ENCODE measurements at regions not wholly inside any gene's neighbourhood (a gene's known extent, or its start where the extent isn't known, plus 50 kb on each side); places are given as distances from the start of the nearest gene placed in this dataset.
"Not testable (repeated sequence)": the region's sequence is repeated elsewhere in the genome, so short reads cannot be mapped to it uniquely, and the experiment has no call there.

DNA sequence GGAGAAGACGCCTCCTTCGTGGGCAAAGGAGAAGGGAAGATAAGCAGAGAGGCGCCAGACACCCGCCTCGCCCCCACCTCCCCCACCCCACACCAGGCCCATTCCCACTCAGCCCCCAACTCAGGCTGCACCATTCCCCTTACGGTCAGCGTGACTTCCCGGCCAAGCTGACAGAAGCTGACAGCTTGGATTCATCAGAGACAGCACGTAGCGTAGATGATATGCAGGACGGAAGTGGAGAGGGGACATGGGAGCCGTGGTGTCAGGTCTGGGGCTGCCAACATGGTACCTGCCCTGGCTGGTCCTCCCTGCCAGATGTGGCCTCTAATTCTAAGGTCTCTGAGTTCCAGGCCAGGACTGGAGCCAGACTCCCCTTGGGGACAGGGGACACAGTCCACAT, 139.0 kb downstream of the TBC1D2B start:
- TF ChIP-seq, protein P1, sequence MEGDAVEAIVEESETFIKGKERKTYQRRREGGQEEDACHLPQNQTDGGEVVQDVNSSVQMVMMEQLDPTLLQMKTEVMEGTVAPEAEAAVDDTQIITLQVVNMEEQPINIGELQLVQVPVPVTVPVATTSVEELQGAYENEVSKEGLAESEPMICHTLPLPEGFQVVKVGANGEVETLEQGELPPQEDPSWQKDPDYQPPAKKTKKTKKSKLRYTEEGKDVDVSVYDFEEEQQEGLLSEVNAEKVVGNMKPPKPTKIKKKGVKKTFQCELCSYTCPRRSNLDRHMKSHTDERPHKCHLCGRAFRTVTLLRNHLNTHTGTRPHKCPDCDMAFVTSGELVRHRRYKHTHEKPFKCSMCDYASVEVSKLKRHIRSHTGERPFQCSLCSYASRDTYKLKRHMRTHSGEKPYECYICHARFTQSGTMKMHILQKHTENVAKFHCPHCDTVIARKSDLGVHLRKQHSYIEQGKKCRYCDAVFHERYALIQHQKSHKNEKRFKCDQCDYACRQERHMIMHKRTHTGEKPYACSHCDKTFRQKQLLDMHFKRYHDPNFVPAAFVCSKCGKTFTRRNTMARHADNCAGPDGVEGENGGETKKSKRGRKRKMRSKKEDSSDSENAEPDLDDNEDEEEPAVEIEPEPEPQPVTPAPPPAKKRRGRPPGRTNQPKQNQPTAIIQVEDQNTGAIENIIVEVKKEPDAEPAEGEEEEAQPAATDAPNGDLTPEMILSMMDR (conservative IDR thresholded peaks at IDR 0.05 in 1 of 2, IDR thresholded peaks at IDR 0.05 in 1 of 2; ENCODE audit: low read depth in 1 of 2, low read length in 2 of 2): not testable (repeated sequence)
- not testable (repeated sequence) for TF ChIP-seq EZH2 (IDR thresholded peaks at IDR 0.05; ENCODE audit: low read length, missing control alignments)
